GM23338 (cell line): ENCODE measurements at regions not wholly inside any gene's neighbourhood (a gene's known extent, or its start where the extent isn't known, plus 50 kb on each side); places are given as distances from the start of the nearest gene placed in this dataset.

Experiments
- ATAC-seq: fragments of 200-7000 bp; cut with Tn5 transposase; 3 replicates; pipeline ENCODE4 v1.9.1; 2020
- DNase-seq: peaks from one replicate; pipeline ENCODE4 v3.0.0-alpha.2; 2015; ENCODE audit warnings: low spot score
- H2AFZ ChIP-seq: fragments of 200-600 bp; sonication (generic); 2 replicates; pipeline ENCODE4 v1.8.0; 2016; ENCODE audit warnings: antibody characterized with exemption, mild to moderate bottlenecking, moderate library complexity
- H3F3A ChIP-seq: fragments of 200-600 bp; sonication (generic); replicated peaks from 2 replicates; pipeline ENCODE4 v1.8.0; 2017; ENCODE audit warnings: antibody characterized with exemption, mixed run types, low read depth
- H3K27ac ChIP-seq: fragments of 200-600 bp; sonication (generic); 2 replicates; pipeline ENCODE4 v1.6.1; 2016; ENCODE audit warnings: low read depth
- H3K27me3 ChIP-seq: fragments of 200-600 bp; sonication (generic); 2 replicates; pipeline ENCODE4 v1.8.0; 2016; ENCODE audit warnings: mild to moderate bottlenecking, mixed run types, moderate library complexity; ENCODE audit not compliant: insufficient read depth
- H3K36me3 ChIP-seq: fragments of 200-600 bp; sonication (generic); 2 replicates; pipeline ENCODE4 v1.8.0; 2016; ENCODE audit warnings: mild to moderate bottlenecking; ENCODE audit not compliant: insufficient read depth
- H3K4me1 ChIP-seq: fragments of 200-600 bp; sonication (generic); 2 replicates; pipeline ENCODE4 v1.8.0; 2016; ENCODE audit warnings: mild to moderate bottlenecking, moderate library complexity; ENCODE audit not compliant: insufficient read depth
- H3K4me2 ChIP-seq: fragments of 200-600 bp; sonication (generic); 2 replicates; pipeline ENCODE4 v1.7.1; 2017; ENCODE audit warnings: mixed run types
- H3K4me3 ChIP-seq: fragments of 200-600 bp; sonication (generic); 2 replicates; pipeline ENCODE4 v1.6.1; 2016; ENCODE audit warnings: mixed run types
- H3K79me2 ChIP-seq: fragments of 200-600 bp; sonication (generic); replicated peaks from 2 replicates; pipeline ENCODE4 v1.8.0; 2017; ENCODE audit warnings: mild to moderate bottlenecking; ENCODE audit not compliant: insufficient read depth
- H3K9me2 ChIP-seq: fragments of 200-600 bp; sonication (generic); 2 replicates; pipeline ENCODE4 v1.8.0; 2017; ENCODE audit not compliant: insufficient read depth
- H4K20me1 ChIP-seq: fragments of 200-600 bp; sonication (generic); replicated peaks from 2 replicates; pipeline ENCODE4 v1.8.0; 2017; ENCODE audit warnings: mild to moderate bottlenecking; ENCODE audit not compliant: insufficient read depth
- H3K27ac Mint-ChIP-seq: 2 replicates; pipeline ENCODE4 v1.8.0; 2020; ENCODE audit warnings: inconsistent platforms, mild to moderate bottlenecking, moderate library complexity, mixed read lengths
- H3K27me3 Mint-ChIP-seq: 3 replicates; pipeline ENCODE4 v1.8.0; 2022; ENCODE audit warnings: low read depth, mild to moderate bottlenecking, moderate library complexity, mixed read lengths, inconsistent platforms; ENCODE audit not compliant: insufficient read depth, poor library complexity
- H3K36me3 Mint-ChIP-seq: 3 replicates; pipeline ENCODE4 v1.8.0; 2021; ENCODE audit warnings: low read depth, mild to moderate bottlenecking, inconsistent platforms, moderate library complexity, mixed read lengths
- H3K4me1 Mint-ChIP-seq: 3 replicates; pipeline ENCODE4 v1.8.0; 2020; ENCODE audit warnings: mild to moderate bottlenecking, inconsistent platforms, mixed read lengths
- H3K4me3 Mint-ChIP-seq: 3 replicates; pipeline ENCODE4 v1.8.0; 2021; ENCODE audit warnings: moderate library complexity, mild to moderate bottlenecking, inconsistent platforms, mixed read lengths
- H3K9me3 Mint-ChIP-seq: 3 replicates; pipeline ENCODE4 v1.8.0; 2020; ENCODE audit warnings: moderate library complexity, mild to moderate bottlenecking, inconsistent platforms, mixed read lengths
- JUNB ChIP-seq: IDR thresholded peaks from one replicate; pipeline ENCODE4 v1.6.1; 2016; ENCODE audit warnings: antibody characterized with exemption; ENCODE audit not compliant: unreplicated experiment
- NANOG ChIP-seq: IDR thresholded peaks from 2 replicates; pipeline ENCODE4 v1.6.1; 2016; ENCODE audit warnings: antibody characterized with exemption, borderline replicate concordance
- POLR2AphosphoS5 ChIP-seq: IDR thresholded peaks from 2 replicates; pipeline ENCODE4 v1.6.1; 2016; ENCODE audit warnings: antibody characterized with exemption, low read depth
- STAT1 ChIP-seq: IDR thresholded peaks from one replicate; pipeline ENCODE4 v1.6.1; 2016; ENCODE audit warnings: antibody characterized with exemption; ENCODE audit not compliant: unreplicated experiment
- TF ChIP-seq, protein P1 (sequence below): IDR thresholded peaks from 2 replicates; pipeline ENCODE4 v1.6.1; 2016; ENCODE audit warnings: antibody characterized with exemption
- TF ChIP-seq, protein P2 (sequence below): IDR thresholded peaks from one replicate; pipeline ENCODE4 v1.6.1; 2018; ENCODE audit warnings: antibody characterized with exemption; ENCODE audit not compliant: unreplicated experiment
- TF ChIP-seq, protein P3 (sequence below), 2 experiments: fragments of 200-600 bp in 1 of 2; sonication (generic) in 1 of 2; conservative IDR thresholded peaks; 2 replicates each; pipeline versions ENCODE4 v1.5.1 to v1.6.1; 2016 to 2017; ENCODE audit warnings: antibody characterized with exemption in 2 of 2, low read depth in 2 of 2, mild to moderate bottlenecking in 2 of 2, moderate library complexity in 1 of 2
- TF ChIP-seq, protein P4 (sequence below): fragments of 250-450 bp; sonication (Bioruptor Pico); IDR thresholded peaks from 2 replicates; pipeline ENCODE4 v1.5.0; 2020; ENCODE audit warnings: mild to moderate bottlenecking, moderate library complexity

DNA sequence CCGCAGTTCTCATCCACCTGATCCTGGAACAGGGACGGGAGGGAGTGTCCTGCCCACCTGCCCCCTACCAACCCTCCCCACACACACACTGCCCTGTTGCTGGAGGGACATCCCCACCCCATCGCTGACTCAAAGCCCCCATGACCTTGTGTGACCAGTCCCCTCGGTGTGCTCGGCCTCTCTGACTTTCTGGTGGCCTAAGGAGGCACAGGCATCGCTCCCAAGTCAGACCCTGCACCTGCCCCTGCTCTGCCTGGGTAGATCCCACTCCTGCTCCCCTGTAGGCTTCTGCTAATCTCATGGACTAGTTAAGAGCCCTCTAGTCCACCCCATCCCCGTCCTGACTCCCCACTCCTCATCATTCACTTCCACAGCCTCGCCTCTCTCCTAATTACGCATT is 58.8 kb upstream of the DOCK1 start (continued):
- TF ChIP-seq, protein P1, sequence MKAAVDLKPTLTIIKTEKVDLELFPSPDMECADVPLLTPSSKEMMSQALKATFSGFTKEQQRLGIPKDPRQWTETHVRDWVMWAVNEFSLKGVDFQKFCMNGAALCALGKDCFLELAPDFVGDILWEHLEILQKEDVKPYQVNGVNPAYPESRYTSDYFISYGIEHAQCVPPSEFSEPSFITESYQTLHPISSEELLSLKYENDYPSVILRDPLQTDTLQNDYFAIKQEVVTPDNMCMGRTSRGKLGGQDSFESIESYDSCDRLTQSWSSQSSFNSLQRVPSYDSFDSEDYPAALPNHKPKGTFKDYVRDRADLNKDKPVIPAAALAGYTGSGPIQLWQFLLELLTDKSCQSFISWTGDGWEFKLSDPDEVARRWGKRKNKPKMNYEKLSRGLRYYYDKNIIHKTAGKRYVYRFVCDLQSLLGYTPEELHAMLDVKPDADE, result no peak
- TF ChIP-seq POLR2AphosphoS5, result no peak
- TF ChIP-seq NANOG, result no peak
- TF ChIP-seq, protein P2, sequence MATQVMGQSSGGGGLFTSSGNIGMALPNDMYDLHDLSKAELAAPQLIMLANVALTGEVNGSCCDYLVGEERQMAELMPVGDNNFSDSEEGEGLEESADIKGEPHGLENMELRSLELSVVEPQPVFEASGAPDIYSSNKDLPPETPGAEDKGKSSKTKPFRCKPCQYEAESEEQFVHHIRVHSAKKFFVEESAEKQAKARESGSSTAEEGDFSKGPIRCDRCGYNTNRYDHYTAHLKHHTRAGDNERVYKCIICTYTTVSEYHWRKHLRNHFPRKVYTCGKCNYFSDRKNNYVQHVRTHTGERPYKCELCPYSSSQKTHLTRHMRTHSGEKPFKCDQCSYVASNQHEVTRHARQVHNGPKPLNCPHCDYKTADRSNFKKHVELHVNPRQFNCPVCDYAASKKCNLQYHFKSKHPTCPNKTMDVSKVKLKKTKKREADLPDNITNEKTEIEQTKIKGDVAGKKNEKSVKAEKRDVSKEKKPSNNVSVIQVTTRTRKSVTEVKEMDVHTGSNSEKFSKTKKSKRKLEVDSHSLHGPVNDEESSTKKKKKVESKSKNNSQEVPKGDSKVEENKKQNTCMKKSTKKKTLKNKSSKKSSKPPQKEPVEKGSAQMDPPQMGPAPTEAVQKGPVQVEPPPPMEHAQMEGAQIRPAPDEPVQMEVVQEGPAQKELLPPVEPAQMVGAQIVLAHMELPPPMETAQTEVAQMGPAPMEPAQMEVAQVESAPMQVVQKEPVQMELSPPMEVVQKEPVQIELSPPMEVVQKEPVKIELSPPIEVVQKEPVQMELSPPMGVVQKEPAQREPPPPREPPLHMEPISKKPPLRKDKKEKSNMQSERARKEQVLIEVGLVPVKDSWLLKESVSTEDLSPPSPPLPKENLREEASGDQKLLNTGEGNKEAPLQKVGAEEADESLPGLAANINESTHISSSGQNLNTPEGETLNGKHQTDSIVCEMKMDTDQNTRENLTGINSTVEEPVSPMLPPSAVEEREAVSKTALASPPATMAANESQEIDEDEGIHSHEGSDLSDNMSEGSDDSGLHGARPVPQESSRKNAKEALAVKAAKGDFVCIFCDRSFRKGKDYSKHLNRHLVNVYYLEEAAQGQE, result no peak
- TF ChIP-seq JUNB, result no peak

DNA sequence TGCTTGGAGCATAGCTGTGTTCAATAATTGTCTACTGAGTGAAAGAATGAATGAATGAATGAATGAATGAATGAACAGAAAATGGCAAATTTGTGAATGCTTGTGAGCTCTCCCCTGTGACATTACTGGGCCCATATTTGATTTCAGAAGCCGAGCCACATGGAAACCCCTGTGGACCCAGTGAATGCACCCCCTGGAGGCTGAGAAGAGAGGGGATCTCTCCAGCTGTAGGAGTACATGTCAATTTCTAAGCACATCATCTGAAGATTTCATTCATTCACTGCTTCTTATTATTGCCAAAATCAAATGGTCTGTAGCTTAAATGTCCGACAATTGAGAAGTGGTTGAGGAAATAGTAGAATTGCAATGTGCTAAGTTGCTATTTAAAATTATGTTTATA is 58.3 kb upstream of the DOCK1 start:
- ATAC-seq (peak; percentile 58), DNase-seq (peak; percentile 30)
- Histone ChIP-seq H3K36me3 (no peaks in the 10 kb centered on the region), H3K79me2 (no peaks in the 10 kb centered on the region), H3K4me3 (no peak overlapping the region), H3K4me1 (peaks cover 5% of the 10 kb centered on the region; the same call in 1 of the 2 replicates), H3K27me3 (no peaks in the 10 kb centered on the region), H3K27ac (no peak overlapping the region), H3K9me2 (peaks cover 2% of the 10 kb centered on the region; the same call in 1 of the 2 replicates), H2AFZ (no peak overlapping the region), H3F3A (no peaks in the 10 kb centered on the region), H3K4me2 (no peak overlapping the region), H4K20me1 (no peaks in the 10 kb centered on the region)
- H3K36me3 Mint-ChIP-seq, result no peaks in the 10 kb centered on the region
- H3K4me3 Mint-ChIP-seq, result no peak overlapping the region
- peaks cover 10% of the 10 kb centered on the region for H3K4me1 Mint-ChIP-seq
- H3K9me3 Mint-ChIP-seq, result 0 out of 3 replicates have a peak, but pooled peaks cover 3% of the 10 kb centered on the region
- H3K27me3 Mint-ChIP-seq, result peaks cover 3% of the 10 kb centered on the region
- no peak overlapping the region for H3K27ac Mint-ChIP-seq
- TF ChIP-seq, protein P3, sequence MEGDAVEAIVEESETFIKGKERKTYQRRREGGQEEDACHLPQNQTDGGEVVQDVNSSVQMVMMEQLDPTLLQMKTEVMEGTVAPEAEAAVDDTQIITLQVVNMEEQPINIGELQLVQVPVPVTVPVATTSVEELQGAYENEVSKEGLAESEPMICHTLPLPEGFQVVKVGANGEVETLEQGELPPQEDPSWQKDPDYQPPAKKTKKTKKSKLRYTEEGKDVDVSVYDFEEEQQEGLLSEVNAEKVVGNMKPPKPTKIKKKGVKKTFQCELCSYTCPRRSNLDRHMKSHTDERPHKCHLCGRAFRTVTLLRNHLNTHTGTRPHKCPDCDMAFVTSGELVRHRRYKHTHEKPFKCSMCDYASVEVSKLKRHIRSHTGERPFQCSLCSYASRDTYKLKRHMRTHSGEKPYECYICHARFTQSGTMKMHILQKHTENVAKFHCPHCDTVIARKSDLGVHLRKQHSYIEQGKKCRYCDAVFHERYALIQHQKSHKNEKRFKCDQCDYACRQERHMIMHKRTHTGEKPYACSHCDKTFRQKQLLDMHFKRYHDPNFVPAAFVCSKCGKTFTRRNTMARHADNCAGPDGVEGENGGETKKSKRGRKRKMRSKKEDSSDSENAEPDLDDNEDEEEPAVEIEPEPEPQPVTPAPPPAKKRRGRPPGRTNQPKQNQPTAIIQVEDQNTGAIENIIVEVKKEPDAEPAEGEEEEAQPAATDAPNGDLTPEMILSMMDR (conservative IDR thresholded peaks at IDR 0.05; ENCODE audit: low read depth in 2 of 2), result peak; percentile 49
- TF ChIP-seq STAT1, result no peak

DNA sequence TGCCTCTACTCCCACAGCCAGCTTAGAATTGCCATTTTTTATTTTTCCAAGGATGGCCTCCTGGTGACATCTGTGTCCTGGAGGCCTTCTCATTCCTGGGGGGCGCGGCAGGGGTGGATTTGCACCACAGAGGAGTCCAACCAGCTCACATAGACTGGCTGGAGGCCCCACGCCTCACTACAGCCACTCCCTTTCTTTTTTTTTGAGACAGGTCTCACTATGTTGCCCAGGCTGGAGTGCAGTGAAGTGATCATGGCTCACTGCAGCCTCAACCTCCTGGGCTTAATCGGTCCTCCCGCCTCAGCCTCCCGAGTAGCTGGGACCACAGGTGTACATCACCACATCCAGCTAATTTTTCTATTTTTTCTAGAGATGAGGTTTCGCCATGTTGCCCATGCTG is 57.6 kb upstream of the DOCK1 start:
- Histone ChIP-seq H3K9me2 (no peaks in the 10 kb centered on the region), H3K4me1 (peaks cover 4% of the 10 kb centered on the region; the same call in 1 of the 2 replicates), H3K36me3 (no peaks in the 10 kb centered on the region), H3K27me3 (no peaks in the 10 kb centered on the region), H3K27ac (no peak overlapping the region), H3K4me3 (no peak overlapping the region), H3K79me2 (no peaks in the 10 kb centered on the region), H3F3A (no peaks in the 10 kb centered on the region), H3K4me2 (no peak overlapping the region), H2AFZ (no peak overlapping the region), H4K20me1 (no peaks in the 10 kb centered on the region)
- no peak overlapping the region for H3K27ac Mint-ChIP-seq
- H3K9me3 Mint-ChIP-seq, result 0 out of 3 replicates have a peak, but pooled peaks cover 3% of the 10 kb centered on the region
- H3K27me3 Mint-ChIP-seq, result peaks cover 4% of the 10 kb centered on the region
- DNase-seq, result no peak
- ATAC-seq, result no peak
- H3K36me3 Mint-ChIP-seq, result no peaks in the 10 kb centered on the region
- no peak overlapping the region for H3K4me3 Mint-ChIP-seq
- peaks cover 5% of the 10 kb centered on the region for H3K4me1 Mint-ChIP-seq
- TF ChIP-seq, protein P4, sequence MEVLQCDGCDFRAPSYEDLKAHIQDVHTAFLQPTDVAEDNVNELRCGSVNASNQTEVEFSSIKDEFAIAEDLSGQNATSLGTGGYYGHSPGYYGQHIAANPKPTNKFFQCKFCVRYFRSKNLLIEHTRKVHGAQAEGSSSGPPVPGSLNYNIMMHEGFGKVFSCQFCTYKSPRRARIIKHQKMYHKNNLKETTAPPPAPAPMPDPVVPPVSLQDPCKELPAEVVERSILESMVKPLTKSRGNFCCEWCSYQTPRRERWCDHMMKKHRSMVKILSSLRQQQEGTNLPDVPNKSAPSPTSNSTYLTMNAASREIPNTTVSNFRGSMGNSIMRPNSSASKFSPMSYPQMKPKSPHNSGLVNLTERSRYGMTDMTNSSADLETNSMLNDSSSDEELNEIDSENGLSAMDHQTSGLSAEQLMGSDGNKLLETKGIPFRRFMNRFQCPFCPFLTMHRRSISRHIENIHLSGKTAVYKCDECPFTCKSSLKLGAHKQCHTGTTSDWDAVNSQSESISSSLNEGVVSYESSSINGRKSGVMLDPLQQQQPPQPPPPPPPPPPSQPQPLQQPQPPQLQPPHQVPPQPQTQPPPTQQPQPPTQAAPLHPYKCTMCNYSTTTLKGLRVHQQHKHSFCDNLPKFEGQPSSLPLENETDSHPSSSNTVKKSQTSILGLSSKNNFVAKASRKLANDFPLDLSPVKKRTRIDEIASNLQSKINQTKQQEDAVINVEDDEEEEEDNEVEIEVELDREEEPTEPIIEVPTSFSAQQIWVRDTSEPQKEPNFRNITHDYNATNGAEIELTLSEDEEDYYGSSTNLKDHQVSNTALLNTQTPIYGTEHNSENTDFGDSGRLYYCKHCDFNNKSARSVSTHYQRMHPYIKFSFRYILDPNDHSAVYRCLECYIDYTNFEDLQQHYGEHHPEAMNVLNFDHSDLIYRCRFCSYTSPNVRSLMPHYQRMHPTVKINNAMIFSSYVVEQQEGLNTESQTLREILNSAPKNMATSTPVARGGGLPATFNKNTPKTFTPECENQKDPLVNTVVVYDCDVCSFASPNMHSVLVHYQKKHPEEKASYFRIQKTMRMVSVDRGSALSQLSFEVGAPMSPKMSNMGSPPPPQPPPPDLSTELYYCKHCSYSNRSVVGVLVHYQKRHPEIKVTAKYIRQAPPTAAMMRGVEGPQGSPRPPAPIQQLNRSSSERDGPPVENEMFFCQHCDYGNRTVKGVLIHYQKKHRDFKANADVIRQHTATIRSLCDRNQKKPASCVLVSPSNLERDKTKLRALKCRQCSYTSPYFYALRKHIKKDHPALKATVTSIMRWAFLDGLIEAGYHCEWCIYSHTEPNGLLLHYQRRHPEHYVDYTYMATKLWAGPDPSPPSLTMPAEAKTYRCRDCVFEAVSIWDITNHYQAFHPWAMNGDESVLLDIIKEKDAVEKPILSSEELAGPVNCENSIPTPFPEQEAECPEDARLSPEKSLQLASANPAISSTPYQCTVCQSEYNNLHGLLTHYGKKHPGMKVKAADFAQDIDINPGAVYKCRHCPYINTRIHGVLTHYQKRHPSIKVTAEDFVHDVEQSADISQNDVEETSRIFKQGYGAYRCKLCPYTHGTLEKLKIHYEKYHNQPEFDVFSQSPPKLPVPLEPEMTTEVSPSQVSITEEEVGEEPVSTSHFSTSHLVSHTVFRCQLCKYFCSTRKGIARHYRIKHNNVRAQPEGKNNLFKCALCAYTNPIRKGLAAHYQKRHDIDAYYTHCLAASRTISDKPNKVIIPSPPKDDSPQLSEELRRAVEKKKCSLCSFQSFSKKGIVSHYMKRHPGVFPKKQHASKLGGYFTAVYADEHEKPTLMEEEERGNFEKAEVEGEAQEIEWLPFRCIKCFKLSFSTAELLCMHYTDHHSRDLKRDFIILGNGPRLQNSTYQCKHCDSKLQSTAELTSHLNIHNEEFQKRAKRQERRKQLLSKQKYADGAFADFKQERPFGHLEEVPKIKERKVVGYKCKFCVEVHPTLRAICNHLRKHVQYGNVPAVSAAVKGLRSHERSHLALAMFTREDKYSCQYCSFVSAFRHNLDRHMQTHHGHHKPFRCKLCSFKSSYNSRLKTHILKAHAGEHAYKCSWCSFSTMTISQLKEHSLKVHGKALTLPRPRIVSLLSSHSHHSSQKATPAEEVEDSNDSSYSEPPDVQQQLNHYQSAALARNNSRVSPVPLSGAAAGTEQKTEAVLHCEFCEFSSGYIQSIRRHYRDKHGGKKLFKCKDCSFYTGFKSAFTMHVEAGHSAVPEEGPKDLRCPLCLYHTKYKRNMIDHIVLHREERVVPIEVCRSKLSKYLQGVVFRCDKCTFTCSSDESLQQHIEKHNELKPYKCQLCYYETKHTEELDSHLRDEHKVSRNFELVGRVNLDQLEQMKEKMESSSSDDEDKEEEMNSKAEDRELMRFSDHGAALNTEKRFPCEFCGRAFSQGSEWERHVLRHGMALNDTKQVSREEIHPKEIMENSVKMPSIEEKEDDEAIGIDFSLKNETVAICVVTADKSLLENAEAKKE (CRISPR knock-in tag), result no peak
